ENCODE measurements at regions not wholly inside any gene's neighbourhood (a gene's known extent, or its start where the extent isn't known, plus 50 kb on each side); places are given as distances from the start of the nearest gene placed in this dataset.

DNA sequence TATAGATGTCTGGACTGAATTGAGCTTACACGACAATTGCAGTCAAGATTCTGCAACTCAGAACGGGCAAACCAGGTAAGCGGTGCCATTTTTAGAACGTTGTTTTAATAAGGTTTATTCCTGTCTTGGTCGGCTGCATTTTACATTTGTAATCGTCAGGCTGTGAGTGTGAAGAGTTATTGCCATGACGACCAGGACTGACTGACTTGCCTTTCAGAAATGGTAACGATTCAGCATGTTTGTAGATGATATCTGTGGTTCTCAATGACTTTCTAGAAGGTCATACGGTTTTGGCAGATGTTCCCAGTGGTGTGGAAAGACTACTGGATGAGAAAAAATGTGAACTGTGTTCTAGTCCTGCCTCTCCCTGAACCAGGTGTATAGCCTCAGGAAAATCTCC lies 271.3 kb upstream of the B3GALT2 start:
- no peaks in the 10 kb centered on the region for H3K27me3 ChIP-seq (replicated peaks; ENCODE audit: insufficient read depth)
- ATAC-seq (ENCODE audit: insufficient number of reproducible peaks, low FRiP score, low read depth): no peak
- no peaks in the 10 kb centered on the region for H3K9me3 ChIP-seq
- no peak overlapping the region for H3K4me3 ChIP-seq
- no peaks in the 10 kb centered on the region for H3K4me1 ChIP-seq (ENCODE audit: control insufficient read depth in 1 of 2, low read depth in 2 of 2)
- TF ChIP-seq, protein P1, sequence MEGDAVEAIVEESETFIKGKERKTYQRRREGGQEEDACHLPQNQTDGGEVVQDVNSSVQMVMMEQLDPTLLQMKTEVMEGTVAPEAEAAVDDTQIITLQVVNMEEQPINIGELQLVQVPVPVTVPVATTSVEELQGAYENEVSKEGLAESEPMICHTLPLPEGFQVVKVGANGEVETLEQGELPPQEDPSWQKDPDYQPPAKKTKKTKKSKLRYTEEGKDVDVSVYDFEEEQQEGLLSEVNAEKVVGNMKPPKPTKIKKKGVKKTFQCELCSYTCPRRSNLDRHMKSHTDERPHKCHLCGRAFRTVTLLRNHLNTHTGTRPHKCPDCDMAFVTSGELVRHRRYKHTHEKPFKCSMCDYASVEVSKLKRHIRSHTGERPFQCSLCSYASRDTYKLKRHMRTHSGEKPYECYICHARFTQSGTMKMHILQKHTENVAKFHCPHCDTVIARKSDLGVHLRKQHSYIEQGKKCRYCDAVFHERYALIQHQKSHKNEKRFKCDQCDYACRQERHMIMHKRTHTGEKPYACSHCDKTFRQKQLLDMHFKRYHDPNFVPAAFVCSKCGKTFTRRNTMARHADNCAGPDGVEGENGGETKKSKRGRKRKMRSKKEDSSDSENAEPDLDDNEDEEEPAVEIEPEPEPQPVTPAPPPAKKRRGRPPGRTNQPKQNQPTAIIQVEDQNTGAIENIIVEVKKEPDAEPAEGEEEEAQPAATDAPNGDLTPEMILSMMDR (IDR thresholded peaks at IDR 0.05): no peak
- H3K36me3 ChIP-seq: no peaks in the 10 kb centered on the region
- no peak for DNase-seq (ENCODE audit: low spot score)
- no peak overlapping the region for H3K27ac ChIP-seq

GRCh38 chr1:193456811-193457280 lies 270.4 kb upstream of the B3GALT2 start:
- Histone ChIP-seq H3K27me3 (replicated peaks; ENCODE audit: insufficient read depth) (no peaks in the 10 kb centered on the region), H3K4me1 (ENCODE audit: control insufficient read depth in 1 of 2, low read depth in 2 of 2) (no peaks in the 10 kb centered on the region), H3K36me3 (no peaks in the 10 kb centered on the region), H3K9me3 (no peaks in the 10 kb centered on the region), H3K27ac (no peak overlapping the region), H3K4me3 (no peak overlapping the region)
- ATAC-seq (ENCODE audit: insufficient number of reproducible peaks, low FRiP score, low read depth) (no peak), DNase-seq (ENCODE audit: low spot score) (no peak)
- TF ChIP-seq, protein P1 (IDR thresholded peaks at IDR 0.05): no peak

GRCh38 chr1:193451606-193452005 lies 265.2 kb upstream of the B3GALT2 start:
- ATAC-seq (ENCODE audit: insufficient number of reproducible peaks, low FRiP score, low read depth): no peak
- Histone ChIP-seq H3K27me3 (replicated peaks; ENCODE audit: insufficient read depth) (no peaks in the 10 kb centered on the region), H3K27ac (no peak overlapping the region), H3K4me1 (ENCODE audit: control insufficient read depth in 1 of 2, low read depth in 2 of 2) (no peaks in the 10 kb centered on the region), H3K36me3 (no peaks in the 10 kb centered on the region), H3K4me3 (no peak overlapping the region), H3K9me3 (no peaks in the 10 kb centered on the region)
- DNase-seq (ENCODE audit: low spot score): no peak
- TF ChIP-seq, protein P1 (IDR thresholded peaks at IDR 0.05): no peak

DNA sequence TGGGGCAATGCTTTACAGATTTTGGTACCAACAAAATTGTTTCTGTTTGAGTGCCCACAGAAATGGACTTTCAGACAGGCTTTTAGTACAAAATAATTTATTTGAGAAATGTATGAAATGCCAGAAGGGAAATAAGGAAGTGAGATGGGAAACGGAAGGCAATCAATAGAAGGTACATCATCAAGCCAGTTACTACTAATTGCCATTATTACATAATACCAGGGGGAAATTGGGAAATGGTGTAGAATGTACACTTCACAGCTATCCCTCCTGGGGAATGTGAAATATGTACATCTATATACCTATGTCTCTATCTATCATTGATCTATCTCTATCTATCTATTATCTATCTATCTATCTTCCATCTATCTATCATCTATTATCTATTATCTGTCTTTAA lies 264.6 kb upstream of the B3GALT2 start:
- Histone ChIP-seq H3K4me1 (ENCODE audit: control insufficient read depth in 1 of 2, low read depth in 2 of 2) (no peaks in the 10 kb centered on the region), H3K36me3 (no peaks in the 10 kb centered on the region), H3K27me3 (replicated peaks; ENCODE audit: insufficient read depth) (no peaks in the 10 kb centered on the region), H3K27ac (no peak overlapping the region), H3K9me3 (no peaks in the 10 kb centered on the region), H3K4me3 (no peak overlapping the region)
- no peak for DNase-seq (ENCODE audit: low spot score)
- TF ChIP-seq, protein P1 (IDR thresholded peaks at IDR 0.05): no peak
- ATAC-seq (ENCODE audit: insufficient number of reproducible peaks, low FRiP score, low read depth): no peak

DNA sequence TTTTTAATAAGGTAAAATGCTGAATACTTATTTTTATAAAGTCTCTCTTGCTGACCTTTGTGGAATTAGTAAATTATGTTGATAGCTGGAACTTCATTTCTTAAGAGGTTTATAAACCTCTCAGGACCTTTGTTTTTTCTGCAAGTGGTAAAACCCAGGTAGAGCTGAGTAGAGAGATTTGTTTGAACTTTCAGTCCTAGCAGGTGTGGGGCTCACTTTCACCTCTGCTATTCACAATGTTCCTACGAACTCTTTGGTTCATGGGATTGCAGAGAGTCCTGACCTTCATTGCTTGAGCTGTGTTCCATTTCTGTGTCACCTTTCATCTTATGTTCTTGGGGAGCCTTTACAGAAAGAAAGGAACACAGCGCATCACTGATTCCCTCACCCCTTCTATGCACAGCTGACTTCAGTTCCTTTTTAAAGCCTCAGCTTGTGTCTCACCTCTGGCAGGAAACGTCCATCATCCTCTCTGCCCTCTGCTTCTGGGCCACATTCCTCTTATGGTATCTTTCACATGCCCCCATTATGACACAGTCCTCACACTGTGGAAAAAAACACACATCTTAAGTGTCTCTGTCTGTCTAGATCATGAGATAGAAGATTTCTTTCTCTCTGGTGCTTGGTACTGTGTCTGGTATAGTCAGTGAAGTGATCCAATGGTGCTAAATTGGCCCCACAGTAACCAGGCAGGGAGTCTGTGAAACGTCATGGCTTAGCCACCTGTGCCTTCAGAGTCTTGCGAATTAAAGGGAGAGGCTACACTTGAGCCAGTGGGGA lies 262.5 kb upstream of the B3GALT2 start:
- TF ChIP-seq, protein P1 (IDR thresholded peaks at IDR 0.05): no peak
- DNase-seq (ENCODE audit: low spot score): no peak
- Histone ChIP-seq H3K36me3 (no peaks in the 10 kb centered on the region), H3K4me1 (ENCODE audit: control insufficient read depth in 1 of 2, low read depth in 2 of 2) (no peaks in the 10 kb centered on the region), H3K27me3 (replicated peaks; ENCODE audit: insufficient read depth) (no peaks in the 10 kb centered on the region), H3K4me3 (no peak overlapping the region), H3K27ac (no peak overlapping the region), H3K9me3 (no peaks in the 10 kb centered on the region)
- no peak for ATAC-seq (ENCODE audit: insufficient number of reproducible peaks, low FRiP score, low read depth)
